ENCODE measurements at regions not wholly inside any gene's neighbourhood (a gene's known extent, or its start where the extent isn't known, plus 50 kb on each side); places are given as distances from the start of the nearest gene placed in this dataset.

- TF ChIP-seq, protein P1, sequence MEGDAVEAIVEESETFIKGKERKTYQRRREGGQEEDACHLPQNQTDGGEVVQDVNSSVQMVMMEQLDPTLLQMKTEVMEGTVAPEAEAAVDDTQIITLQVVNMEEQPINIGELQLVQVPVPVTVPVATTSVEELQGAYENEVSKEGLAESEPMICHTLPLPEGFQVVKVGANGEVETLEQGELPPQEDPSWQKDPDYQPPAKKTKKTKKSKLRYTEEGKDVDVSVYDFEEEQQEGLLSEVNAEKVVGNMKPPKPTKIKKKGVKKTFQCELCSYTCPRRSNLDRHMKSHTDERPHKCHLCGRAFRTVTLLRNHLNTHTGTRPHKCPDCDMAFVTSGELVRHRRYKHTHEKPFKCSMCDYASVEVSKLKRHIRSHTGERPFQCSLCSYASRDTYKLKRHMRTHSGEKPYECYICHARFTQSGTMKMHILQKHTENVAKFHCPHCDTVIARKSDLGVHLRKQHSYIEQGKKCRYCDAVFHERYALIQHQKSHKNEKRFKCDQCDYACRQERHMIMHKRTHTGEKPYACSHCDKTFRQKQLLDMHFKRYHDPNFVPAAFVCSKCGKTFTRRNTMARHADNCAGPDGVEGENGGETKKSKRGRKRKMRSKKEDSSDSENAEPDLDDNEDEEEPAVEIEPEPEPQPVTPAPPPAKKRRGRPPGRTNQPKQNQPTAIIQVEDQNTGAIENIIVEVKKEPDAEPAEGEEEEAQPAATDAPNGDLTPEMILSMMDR (IDR thresholded peaks at IDR 0.05; ENCODE audit: insufficient read depth, low read length), result no peak
- TF ChIP-seq GABPA (IDR thresholded peaks at IDR 0.05; ENCODE audit: low read depth), result no peak
- TF ChIP-seq SPI1 (IDR thresholded peaks at IDR 0.05; ENCODE audit: borderline replicate concordance, low read depth), result no peak
These were observed 137.1 kb upstream of the BASP1 start for GRCh38 chr5:17080361-17080760.

Data from HL-60 (cell line).